ENCODE measurements at regions not wholly inside any gene's neighbourhood (a gene's known extent, or its start where the extent isn't known, plus 50 kb on each side); places are given as distances from the start of the nearest gene placed in this dataset.

DNA sequence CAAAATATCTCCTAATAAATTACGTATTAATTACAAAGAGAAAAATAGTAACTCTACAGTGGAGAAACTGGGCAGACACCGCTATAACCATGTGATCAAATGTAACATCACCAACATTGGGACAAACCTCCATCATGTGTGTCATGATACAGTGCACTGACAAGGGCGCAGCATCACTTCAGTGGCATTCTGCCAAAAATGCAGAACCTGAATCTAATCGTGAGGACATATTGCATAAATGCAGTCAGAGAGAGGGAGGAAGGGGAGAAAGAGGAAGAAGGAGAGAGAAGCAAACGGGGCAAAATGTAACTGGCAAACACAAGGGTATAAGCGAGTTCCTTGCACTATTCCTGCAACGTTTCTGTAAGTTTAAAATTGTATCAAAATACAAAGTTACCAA, 74.2 kb upstream of the MARCHF10 start:
- DNase-seq (ENCODE audit: low read depth) = no peak

DNA sequence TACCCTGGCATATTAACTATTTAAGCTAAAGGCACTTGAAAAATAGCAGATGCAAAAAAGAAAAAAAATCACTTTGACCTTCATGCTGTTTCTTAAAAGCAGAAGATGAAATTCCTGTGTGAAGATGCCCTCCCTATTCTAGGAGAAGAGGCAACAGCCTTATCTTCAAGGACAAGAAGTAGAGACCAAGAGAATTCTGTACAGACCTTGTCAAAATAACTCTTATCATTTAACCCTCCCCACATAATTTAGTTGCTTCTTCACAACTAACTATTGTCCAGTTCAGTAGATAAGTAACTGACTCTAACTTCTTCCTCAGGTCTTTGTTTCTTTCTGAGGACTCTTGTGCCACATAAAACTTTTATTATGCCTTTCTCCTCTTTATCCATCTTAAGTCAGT, 72.0 kb upstream of the MARCHF10 start:
- no peak for DNase-seq (ENCODE audit: low read depth)

DNA sequence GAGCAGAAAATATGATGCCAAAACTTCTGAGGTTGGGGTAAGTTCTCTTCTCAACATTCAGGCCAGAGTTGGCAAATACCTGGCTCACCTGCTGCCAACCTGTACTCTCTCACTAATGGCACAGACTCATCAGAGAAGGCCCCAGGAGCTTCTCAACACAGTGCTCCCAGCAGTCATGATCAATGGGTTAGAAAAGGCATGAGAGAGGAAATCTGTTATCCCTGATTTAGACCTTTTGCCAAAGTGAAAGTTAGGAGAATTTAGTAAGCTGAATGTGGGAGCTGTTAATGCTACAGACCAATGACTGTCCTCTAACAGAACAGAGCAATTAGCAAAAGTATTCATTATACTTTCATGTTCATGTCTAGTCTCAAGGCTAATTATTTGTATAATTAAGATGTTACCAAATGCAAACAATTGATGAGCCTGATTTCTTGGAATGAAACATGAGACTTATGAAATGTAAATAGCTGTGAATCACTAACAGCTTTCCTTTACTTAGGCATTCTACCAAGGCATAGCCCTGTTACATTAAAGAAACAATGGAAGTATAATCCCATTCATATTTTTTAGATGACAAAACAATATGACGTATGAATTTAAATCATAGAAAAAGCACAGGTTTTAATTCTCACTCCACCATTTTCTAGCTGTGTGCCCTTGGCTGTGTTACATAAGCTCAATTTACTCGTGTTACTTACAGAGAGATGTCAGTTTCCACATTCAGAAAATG, 68.7 kb upstream of the MARCHF10 start:
- peak; percentile 32 for DNase-seq (ENCODE audit: low read depth)

DNA sequence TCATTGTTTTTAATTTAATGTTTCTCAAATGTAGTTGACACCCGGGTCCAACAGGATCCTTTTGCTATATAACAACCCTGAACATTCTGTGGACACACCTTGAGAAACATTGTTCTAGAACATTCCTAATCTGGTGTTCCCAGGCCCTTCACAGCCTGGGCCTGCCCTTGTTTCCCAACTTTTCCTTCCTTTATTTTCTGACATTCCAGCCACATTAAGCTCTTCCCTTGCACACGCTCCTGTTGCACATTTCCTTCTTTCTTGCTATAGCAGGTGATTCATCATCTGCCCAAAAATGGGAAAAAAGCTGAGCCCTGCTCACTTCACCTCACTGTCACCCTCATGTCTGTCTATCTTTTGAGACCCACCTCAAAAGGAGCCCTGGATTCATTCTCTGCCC, 67.9 kb upstream of the MARCHF10 start:
- no peak for DNase-seq (ENCODE audit: low read depth)

DNA sequence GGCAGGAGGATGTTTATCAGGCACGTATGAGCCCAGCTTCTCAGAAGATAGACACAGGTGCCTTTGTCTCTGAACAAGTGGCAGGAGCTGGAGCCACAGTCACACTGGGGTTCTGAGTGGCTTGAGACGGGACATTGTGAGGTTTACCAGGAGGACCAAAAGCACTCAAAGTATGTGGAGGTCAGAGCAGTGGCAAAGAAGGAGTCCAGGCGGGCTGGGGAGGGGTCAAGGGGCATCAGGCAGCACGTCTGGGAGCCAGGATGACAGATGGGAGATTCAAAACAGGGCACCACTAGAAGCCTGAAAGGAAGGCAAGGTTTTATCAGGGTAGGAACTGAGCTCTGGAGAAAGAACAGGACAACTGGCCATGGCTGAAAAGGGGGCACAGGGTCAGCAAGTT, 67.2 kb upstream of the MARCHF10 start:
- no peak for DNase-seq (ENCODE audit: low read depth)

DNA sequence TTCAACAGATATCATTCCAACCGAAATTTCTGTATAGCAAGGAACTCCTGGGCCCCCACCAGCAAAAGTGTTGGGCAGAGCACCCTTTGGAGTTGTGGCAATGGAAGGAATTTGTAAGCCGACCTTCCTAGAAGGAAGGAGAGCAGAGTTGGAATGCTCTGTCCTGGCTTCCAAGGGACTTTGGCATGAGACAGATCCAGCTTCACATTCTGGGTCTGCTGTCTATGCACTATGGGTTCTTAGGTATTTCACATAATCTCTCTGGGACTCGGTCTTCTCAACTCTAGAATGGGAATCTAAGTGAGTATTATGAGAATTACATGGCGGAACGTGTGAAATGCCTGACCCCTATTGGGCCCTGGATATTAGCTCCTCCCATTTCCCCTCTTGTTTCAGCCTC, 63.2 kb upstream of the MARCHF10 start:
- DNase-seq (ENCODE audit: low read depth) = no peak

DNA sequence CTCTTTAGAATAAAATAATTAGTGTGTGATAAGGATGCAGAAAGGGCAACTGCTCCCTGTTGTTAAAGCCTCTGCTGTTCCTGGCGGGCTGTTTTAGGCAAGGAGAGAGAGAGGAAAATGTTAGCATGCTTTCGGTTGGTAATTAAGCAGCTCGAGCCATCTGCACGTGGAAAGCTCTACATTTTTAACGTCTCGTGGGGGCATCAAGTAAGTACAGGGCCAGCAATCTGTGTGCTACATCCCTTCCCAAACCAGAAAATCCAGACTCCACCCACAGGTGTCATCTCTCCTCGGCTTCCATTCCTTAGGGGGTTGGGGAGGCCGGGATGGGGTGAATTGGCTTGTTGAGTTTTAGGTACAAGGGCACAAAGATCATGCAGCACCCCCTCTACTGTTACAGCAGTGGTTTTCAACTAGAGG, 62.4 kb upstream of the MARCHF10 start:
- no peak for DNase-seq (ENCODE audit: low read depth)

DNA sequence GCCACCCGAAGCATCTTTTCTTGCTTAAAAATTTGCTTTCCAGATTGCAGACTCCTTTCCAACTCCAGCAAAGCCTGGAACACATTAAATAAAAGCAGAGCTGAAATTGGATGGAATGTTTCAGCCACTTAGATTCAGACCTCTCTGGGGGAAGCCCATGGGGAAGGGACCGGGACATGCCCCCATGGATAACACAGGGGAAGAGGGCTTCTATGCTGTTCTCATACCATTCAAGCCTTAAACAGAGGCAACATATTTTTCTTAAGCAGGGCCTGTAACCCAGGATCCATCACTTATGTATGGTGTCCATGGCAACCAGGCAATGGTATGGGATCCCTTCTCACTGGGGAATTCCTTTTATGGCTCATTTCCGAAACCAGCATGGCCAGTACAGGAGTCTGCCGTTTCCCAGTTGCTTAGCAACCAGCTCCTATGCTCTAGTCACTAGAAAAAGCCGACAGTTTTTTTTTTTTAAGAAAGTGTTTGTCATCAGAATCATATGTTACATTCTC, 62.0 kb upstream of the MARCHF10 start:
- DNase-seq (ENCODE audit: low read depth) = peak; percentile 78

DNA sequence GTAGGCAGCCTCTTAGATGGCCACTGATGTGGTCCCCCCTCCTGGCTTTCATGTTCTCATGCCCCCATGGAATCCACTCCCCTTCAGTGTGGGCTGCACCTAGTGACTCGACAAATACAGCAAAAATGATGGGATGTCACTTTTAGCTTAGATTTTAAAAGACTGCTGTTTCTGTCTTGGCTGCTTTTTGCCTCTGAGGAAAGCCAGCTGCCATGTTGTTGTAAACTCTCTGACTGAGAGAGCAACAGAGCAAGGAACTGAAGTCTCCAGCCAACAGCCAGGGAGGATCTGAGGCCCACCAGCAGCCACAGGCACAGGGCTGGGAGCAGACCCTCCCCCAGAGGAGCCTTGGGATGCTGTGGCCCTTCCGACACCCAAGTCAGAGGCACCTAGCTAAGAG, 60.6 kb upstream of the MARCHF10 start:
- DNase-seq (ENCODE audit: low read depth) = no peak

DNA sequence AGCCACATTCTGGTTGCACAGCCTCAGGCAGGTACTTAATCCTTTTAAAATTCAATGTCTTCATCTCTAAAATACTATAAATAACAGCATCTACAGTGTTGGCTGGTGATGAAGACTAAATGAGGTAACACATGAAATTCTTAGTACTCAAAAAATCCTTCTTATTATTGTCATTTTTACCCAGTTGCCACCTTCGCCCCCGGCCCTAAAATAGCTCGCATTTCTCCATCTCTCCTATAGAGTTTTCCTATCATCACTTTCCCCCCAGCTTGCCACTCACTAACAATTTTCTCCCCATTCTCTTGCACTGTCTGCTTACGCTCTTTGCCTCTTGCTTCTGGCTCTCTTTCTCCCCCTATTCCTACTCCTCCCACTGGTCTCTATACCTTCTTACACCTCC, 59.9 kb upstream of the MARCHF10 start:
- no peak for DNase-seq (ENCODE audit: low read depth)

DNA sequence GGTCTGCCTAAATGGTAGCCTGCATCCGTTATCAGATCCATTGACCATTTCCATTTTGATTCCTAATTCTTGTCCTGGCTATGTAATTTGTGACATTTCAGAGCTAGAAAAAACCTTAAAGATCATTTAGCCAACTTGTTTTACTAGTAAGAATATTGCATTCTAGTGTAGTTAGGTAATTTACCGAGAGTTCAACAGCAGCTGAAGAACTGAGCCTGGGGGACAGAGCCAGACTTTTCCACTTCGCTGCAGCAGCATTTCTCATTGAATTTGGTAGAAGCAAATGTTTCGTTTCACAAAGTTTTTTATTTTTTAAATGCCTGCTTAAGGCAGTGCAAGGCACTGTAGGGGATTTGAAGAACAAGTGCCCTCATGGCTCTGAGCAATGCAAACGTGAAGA, 59.2 kb upstream of the MARCHF10 start:
- no peak for DNase-seq (ENCODE audit: low read depth)

DNA sequence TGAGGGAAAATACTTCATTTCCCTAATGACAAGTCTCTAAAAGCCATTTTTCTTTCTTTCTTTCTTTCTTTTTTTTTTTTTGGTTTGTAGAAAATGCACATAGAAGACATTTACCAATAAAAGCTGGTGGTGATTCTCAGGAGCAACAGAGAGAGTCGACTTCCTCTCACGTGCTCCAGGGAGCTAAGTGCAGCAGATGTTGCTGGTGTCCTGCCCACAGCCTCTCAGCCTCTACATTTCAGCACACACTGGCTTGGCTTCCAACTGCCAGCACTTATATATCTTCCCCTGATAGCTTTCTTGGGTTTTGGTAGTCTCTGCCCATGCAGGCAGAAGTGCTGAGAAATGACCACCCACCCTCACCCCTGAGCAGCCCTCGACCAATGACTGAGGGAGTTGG, 58.4 kb upstream of the MARCHF10 start:
- DNase-seq (ENCODE audit: low read depth) = no peak

DNA sequence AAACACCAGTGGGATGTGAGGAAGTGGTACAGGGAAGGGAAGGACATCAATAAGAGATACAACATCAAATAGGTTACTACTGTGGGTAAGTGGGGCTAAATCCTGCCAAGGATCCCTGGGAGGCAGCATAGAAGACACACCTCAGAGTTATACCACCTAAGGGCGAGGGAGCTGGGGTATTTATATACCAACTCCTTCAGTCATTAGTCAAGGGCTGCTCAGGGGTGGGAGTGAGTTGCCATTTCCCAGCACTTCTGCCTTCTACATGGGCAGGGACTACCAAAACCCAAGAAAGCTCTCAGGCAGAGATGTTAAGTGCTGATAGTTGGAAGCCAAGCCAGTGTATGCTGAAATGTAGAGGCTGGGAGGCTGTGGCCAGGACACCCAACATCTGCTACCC, 57.5 kb upstream of the MARCHF10 start:
- no peak for DNase-seq (ENCODE audit: low read depth)

DNA sequence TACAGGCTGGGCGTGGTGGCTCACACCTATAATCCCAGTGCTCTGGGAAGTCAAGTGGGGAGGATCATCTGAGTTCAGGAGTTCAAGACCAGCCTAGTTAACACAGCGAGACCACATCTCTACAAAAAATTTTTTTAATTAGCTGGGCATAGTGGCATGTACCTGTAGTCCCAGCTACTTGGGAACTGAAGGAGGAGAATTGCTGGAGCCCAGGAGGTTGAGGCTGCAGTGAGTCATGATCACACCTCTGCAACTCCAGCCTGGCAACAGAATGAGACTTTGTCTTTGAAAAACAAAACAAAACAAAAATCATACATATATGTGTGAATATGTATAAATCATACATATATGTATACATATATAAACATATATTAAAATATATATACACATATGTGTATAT, 54.1 kb upstream of the MARCHF10 start:
- no peak for DNase-seq (ENCODE audit: low read depth)

DNA sequence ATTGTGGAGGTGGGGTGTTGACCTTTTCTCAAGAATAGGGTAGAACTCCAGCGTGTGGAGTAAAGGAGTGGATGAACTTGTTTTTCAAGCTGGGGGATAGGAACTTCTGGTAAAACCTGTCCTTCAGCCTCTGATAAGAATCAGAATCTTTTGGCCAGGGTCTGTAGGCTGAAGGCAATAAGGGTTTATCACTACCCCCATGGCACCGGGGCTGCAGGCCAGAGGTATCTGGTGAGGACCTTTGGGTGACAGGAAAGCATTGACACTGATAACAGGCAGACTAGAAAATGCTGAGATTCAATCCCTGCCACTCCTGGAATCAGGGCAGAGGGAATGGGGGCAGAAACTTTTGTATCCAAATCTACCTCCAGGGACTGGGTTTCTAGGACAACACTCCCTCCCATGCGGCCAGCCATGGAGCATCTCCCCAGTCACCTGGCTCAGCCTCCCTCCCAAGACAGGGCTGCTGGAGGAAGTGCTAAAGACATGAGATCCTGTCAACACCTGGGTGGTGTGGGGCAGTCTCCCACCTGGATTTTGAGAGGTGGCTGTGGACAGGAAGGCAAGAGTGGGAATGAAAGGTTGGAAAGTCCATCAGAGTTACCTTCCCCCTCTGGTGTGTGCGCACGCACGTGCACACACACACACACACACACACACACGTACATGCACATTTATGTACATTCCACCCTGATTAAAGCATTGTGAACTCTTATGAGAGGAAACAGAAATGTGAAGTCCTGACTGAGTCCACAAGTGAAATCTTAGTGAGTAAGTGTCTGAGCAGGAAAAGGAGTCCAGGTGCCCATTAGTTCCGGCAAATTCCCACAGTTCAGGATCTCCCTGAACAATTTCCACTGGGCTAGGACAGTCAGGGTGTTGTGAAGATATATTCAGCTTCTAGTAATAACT, 53.1 kb upstream of the MARCHF10 start:
- no peak for DNase-seq (ENCODE audit: low read depth)

DNA sequence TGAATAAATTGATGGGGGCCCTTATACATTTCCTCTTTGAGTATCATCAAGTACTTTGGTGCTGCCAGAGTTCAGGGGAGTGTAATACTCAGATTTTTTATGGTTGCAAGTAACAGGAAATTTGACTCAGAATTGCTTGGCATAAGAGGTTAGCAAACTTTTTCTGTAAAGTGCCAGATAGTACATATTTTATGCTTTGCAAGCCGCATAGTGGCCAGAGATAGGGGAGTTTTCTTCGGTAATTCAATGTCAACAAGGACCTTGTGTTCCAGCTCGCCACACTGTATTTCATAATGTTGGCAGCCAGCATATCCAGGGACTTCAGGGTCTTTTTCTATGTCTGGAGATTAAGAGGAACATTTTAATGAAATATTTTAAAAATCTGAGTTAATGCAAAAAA, 51.0 kb upstream of the MARCHF10 start:
- DNase-seq (ENCODE audit: low read depth) = peak; percentile 90

All from iris pigment epithelial cell (primary cell).